ENCODE measurements at regions not wholly inside any gene's neighbourhood (a gene's known extent, or its start where the extent isn't known, plus 50 kb on each side); places are given as distances from the start of the nearest gene placed in this dataset.
"Not testable (repeated sequence)": the region's sequence is repeated elsewhere in the genome, so short reads cannot be mapped to it uniquely, and the experiment has no call there.

DNA sequence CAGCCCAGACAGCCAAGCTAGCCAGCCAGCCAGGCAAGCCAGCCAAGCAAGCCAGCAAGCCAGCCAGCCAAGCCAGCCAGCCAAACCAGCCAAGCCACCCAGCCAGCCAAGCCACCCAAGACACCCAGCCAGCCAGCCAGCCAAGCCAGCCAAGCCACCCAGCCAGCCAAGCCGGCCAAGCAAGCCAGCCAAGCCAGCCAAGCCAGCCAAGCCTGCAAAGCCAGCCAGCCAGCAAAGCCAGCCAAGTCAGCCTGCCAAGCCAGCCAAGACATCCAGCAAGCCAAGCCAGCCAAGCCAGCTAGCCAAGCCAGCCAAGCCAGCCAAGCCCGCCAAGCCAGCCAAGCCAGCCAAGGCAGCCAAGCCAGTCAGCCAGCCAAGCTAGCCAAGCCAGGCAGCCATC is 1606.2 kb downstream of the RPIA start:
- POLR2A ChIA-PET; H3K27me3 ChIP-seq (ENCODE audit: control insufficient read depth in 1 of 2, insufficient read depth in 2 of 2, low read length in 2 of 2); H3K36me3 ChIP-seq (ENCODE audit: insufficient read depth, low read length); DNase-seq; ATAC-seq (ENCODE audit: poor library complexity); H3K27me3 Mint-ChIP-seq; H3K9me3 Mint-ChIP-seq; H3K4me3 ChIP-seq (ENCODE audit: low read length); H3K4me3 Mint-ChIP-seq; intact Hi-C loops (cut with DNase I, micrococcal nuclease); H3K27ac ChIP-seq (ENCODE audit: low read depth in 1 of 2, low read length in 2 of 2); H3K4me1 Mint-ChIP-seq (ENCODE audit: low read depth); H3K27ac Mint-ChIP-seq; H3K36me3 Mint-ChIP-seq (ENCODE audit: low read depth); CTCF ChIA-PET; H3K4me1 ChIP-seq (ENCODE audit: insufficient read depth, low read length): not testable (repeated sequence)
- H3K9me3 ChIP-seq (ENCODE audit: control insufficient read depth in 1 of 2, insufficient read depth in 1 of 2, low read length in 2 of 2), result peaks cover 0 to 41% of the 10 kb centered on the region in 2 experiments

DNA sequence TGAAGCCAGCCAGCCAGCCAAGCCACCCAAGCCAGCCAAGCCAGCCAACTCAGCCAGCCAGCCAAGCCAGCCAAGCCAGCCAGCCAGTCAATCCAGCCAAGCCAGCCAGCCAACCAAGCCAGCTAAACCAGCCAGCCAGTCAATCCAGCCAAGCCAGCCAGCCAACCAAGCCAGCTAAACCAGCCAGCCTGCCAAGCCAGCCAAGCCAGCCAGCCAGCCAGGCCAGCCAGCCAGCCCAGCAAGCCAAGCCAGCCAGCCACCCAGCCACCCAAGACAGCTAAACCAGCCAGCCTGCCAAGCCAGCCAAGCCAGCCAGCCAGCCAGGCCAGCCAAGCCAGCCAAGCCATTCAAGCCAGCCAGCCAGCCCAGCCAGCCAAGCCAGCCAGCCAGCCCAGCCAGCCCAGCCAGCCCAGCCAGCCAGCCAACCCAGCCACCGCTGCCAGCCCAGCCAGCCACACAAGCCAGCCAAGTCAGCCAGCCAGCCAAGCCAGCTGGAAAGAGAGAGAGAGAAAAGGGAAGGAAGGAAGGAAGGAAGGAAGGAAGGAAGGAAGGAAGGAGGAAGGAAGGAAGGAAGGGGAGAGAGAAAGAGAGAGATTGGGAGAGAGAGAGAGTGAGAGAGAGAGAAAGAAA is 1606.8 kb downstream of the RPIA start:
- H3K36me3 Mint-ChIP-seq (ENCODE audit: low read depth); intact Hi-C loops (cut with DNase I, micrococcal nuclease); H3K27me3 ChIP-seq (ENCODE audit: control insufficient read depth in 1 of 2, insufficient read depth in 2 of 2, low read length in 2 of 2); H3K27me3 Mint-ChIP-seq; H3K4me1 ChIP-seq (ENCODE audit: insufficient read depth, low read length); H3K4me3 ChIP-seq (ENCODE audit: low read length); POLR2A ChIA-PET; H3K4me3 Mint-ChIP-seq; ATAC-seq (ENCODE audit: poor library complexity); H3K27ac ChIP-seq (ENCODE audit: low read depth in 1 of 2, low read length in 2 of 2); DNase-seq; H3K27ac Mint-ChIP-seq; H3K9me3 Mint-ChIP-seq; H3K4me1 Mint-ChIP-seq (ENCODE audit: low read depth); H3K36me3 ChIP-seq (ENCODE audit: insufficient read depth, low read length); CTCF ChIA-PET: not testable (repeated sequence)
- H3K9me3 ChIP-seq (ENCODE audit: control insufficient read depth in 1 of 2, insufficient read depth in 1 of 2, low read length in 2 of 2), result peaks cover 0 to 38% of the 10 kb centered on the region in 2 experiments

DNA sequence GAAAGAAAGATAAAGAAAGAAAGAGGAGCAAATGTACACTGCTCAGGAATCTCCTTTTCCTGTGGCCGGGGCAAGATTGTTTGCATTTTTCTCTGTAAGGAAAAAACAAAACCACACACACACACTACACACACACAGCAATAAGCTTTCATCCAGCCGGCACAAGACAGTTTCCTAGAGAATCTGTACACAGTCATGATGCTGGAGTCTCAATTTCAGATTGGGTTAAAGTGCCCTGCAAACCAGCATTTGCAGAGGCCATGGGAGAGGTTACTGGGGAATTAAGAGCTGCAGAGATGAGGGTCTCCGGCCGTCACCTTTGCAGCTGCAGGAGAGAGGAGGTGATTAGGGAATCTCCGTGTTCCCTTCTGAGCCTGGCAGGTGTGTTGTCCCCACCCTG is 1607.5 kb downstream of the RPIA start:
- H3K36me3 Mint-ChIP-seq (ENCODE audit: low read depth); H3K4me3 Mint-ChIP-seq; H3K27me3 ChIP-seq (ENCODE audit: control insufficient read depth in 1 of 2, insufficient read depth in 2 of 2, low read length in 2 of 2); POLR2A ChIA-PET; H3K36me3 ChIP-seq (ENCODE audit: insufficient read depth, low read length); H3K4me1 ChIP-seq (ENCODE audit: insufficient read depth, low read length); H3K4me1 Mint-ChIP-seq (ENCODE audit: low read depth); DNase-seq; CTCF ChIA-PET; H3K27me3 Mint-ChIP-seq; intact Hi-C loops (cut with DNase I, micrococcal nuclease); H3K4me3 ChIP-seq (ENCODE audit: low read length); H3K27ac ChIP-seq (ENCODE audit: low read depth in 1 of 2, low read length in 2 of 2); H3K9me3 Mint-ChIP-seq; H3K27ac Mint-ChIP-seq; ATAC-seq (ENCODE audit: poor library complexity): not testable (repeated sequence)
- peaks cover 0 to 31% of the 10 kb centered on the region in 2 experiments for H3K9me3 ChIP-seq (ENCODE audit: control insufficient read depth in 1 of 2, insufficient read depth in 1 of 2, low read length in 2 of 2)

- not testable (repeated sequence) for ATAC-seq (ENCODE audit: poor library complexity); H3K4me1 ChIP-seq (ENCODE audit: insufficient read depth, low read length)
These were observed 1631.5 kb downstream of the RPIA start for GRCh38 chr2:90322982-90323381.

DNA sequence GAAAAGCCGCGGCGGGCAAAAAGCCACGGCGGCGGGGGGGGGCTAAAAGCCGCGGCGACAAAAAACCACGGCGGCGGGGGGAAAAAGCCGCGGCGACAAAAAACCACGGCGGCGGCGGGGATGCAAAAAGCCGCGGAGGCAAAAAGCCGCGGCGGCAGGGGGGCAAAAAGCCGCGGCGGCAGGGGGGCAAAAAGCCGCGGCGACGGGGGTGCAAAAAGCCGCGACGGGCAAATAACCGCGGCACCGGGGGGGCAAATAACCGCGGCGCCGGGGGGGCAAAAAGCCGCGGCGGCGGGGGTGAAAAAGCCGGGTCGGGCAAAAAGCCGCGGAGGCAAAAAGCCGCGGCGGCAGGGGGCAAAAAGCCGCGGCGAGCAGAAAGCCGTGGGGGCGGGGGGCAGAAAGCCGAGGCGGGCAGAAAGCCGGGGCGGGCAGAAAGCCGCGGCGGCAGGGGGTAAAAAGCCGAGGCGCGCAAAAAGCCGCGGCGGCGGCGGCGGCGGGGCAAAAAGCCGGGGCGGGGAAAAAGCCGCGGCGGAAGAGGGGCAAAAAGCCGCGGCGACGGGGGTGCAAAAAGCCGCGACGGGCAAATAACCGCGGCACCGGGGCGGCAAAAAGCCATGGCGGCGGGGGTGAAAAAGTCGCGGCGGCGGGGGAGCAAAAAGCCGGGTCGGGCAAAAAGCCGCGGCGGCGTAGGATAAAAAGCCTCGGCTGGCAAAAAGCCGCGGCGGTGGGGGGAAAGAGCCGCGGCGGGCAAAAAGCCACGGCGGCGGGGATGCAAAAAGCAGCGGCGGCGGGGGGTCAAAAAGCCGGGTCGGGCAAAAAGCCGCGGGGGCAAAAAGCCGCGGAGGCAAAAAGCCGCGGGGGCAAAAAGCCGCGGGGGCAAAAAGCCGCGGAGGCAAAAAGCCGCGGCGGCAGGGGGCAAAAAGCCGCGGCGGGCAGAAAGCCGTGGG is 1632.4 kb downstream of the RPIA start:
- H3K4me1 Mint-ChIP-seq (ENCODE audit: low read depth); CTCF ChIA-PET; H3K9me3 ChIP-seq (ENCODE audit: control insufficient read depth in 1 of 2, insufficient read depth in 1 of 2, low read length in 2 of 2); intact Hi-C loops (cut with DNase I, micrococcal nuclease); POLR2A ChIA-PET; H3K27ac ChIP-seq (ENCODE audit: low read depth in 1 of 2, low read length in 2 of 2); H3K4me1 ChIP-seq (ENCODE audit: insufficient read depth, low read length); H3K9me3 Mint-ChIP-seq; H3K27ac Mint-ChIP-seq; ATAC-seq (ENCODE audit: poor library complexity); H3K36me3 ChIP-seq (ENCODE audit: insufficient read depth, low read length); H3K36me3 Mint-ChIP-seq (ENCODE audit: low read depth); H3K27me3 ChIP-seq (ENCODE audit: control insufficient read depth in 1 of 2, insufficient read depth in 2 of 2, low read length in 2 of 2): not testable (repeated sequence)
- Mint-ChIP-seq H3K4me3 (peak overlapping the region; percentile 60), H3K27me3 (peaks cover 10% of the 10 kb centered on the region)
- peak in 4 of 14 experiments; percentile 2 to 26 (median 20) for DNase-seq
- peak overlapping the region; percentile 28 for H3K4me3 ChIP-seq (ENCODE audit: low read length)

More at GRCh38 chr2:90322982-90323381, 1631.5 kb downstream of the RPIA start:
- H3K36me3 ChIP-seq (ENCODE audit: insufficient read depth, low read length); POLR2A ChIA-PET; H3K4me3 ChIP-seq (ENCODE audit: low read length); CTCF ChIA-PET; intact Hi-C loops (cut with DNase I, micrococcal nuclease); H3K27me3 ChIP-seq (ENCODE audit: control insufficient read depth in 1 of 2, insufficient read depth in 2 of 2, low read length in 2 of 2); H3K27ac ChIP-seq (ENCODE audit: low read depth in 1 of 2, low read length in 2 of 2); H3K9me3 Mint-ChIP-seq; H3K27ac Mint-ChIP-seq; H3K36me3 Mint-ChIP-seq (ENCODE audit: low read depth); H3K4me1 Mint-ChIP-seq (ENCODE audit: low read depth); H3K9me3 ChIP-seq (ENCODE audit: control insufficient read depth in 1 of 2, insufficient read depth in 1 of 2, low read length in 2 of 2): not testable (repeated sequence)
- Mint-ChIP-seq H3K4me3 (peak overlapping the region; percentile 88), H3K27me3 (peaks cover 10% of the 10 kb centered on the region)
- peak in 1 of 14 experiments; percentile 3 for DNase-seq

DNA sequence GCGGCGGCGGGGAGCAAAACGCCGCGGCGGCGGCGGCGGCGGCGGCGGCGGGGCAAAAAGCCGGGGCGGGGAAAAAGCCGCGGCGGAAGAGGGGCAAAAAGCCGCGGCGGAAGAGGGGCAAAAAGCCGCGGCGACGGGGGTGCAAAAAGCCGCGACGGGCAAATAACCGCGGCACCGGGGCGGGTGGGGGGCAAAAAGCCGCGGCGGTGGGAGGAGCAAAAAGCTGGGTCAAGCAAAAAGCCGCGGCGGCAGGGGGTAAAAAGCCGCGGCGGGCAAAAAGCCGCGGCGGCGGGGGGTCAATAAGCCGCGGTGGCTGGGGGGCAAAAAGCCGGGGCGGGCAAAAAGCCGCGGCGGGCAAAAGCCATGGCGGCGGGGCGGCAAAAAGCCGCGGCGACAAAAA is 1633.2 kb downstream of the RPIA start:
- H3K27ac ChIP-seq (ENCODE audit: low read depth in 1 of 2, low read length in 2 of 2); H3K4me3 Mint-ChIP-seq; H3K27ac Mint-ChIP-seq; ATAC-seq (ENCODE audit: poor library complexity); H3K4me1 Mint-ChIP-seq (ENCODE audit: low read depth); H3K27me3 ChIP-seq (ENCODE audit: control insufficient read depth in 1 of 2, insufficient read depth in 2 of 2, low read length in 2 of 2); POLR2A ChIA-PET; H3K4me3 ChIP-seq (ENCODE audit: low read length); H3K4me1 ChIP-seq (ENCODE audit: insufficient read depth, low read length); intact Hi-C loops (cut with DNase I, micrococcal nuclease); DNase-seq; CTCF ChIA-PET; H3K9me3 Mint-ChIP-seq; H3K36me3 Mint-ChIP-seq (ENCODE audit: low read depth); H3K9me3 ChIP-seq (ENCODE audit: control insufficient read depth in 1 of 2, insufficient read depth in 1 of 2, low read length in 2 of 2); H3K36me3 ChIP-seq (ENCODE audit: insufficient read depth, low read length): not testable (repeated sequence)
- H3K27me3 Mint-ChIP-seq, result peaks cover 10% of the 10 kb centered on the region

DNA sequence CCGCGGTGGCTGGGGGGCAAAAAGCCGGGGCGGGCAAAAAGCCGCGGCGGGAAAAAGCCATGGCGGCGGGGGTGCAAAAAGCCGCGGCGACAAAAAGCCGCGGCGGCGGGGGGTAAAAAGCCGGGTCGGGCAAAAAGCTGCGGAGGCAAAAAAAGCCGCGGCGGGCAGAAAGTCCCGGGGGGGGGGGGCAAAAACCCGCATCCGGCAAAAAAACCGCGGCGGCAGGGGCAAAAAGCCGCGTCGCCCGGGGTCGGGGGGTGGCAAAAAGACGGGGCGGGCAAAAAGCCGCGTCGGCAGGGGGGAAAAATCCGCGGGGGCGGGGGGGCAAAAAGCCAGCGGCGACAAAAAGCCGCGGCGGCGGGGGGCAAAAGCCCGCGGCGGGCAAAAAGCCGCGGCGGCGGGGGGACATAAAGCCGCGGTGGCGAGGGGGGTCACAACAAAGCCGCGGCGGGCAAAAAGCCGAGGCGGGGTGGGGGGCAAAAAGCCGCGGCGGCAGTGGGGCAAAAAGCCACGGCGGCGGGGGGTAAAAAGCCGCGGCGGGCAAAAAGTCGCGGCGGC is 1634.4 kb downstream of the RPIA start:
- CTCF ChIA-PET; intact Hi-C loops (cut with DNase I, micrococcal nuclease); H3K4me3 ChIP-seq (ENCODE audit: low read length); H3K4me3 Mint-ChIP-seq; H3K27ac Mint-ChIP-seq; H3K36me3 ChIP-seq (ENCODE audit: insufficient read depth, low read length); H3K27ac ChIP-seq (ENCODE audit: low read depth in 1 of 2, low read length in 2 of 2); H3K36me3 Mint-ChIP-seq (ENCODE audit: low read depth); H3K4me1 Mint-ChIP-seq (ENCODE audit: low read depth); POLR2A ChIA-PET; H3K27me3 ChIP-seq (ENCODE audit: control insufficient read depth in 1 of 2, insufficient read depth in 2 of 2, low read length in 2 of 2); H3K9me3 ChIP-seq (ENCODE audit: control insufficient read depth in 1 of 2, insufficient read depth in 1 of 2, low read length in 2 of 2); H3K9me3 Mint-ChIP-seq; H3K4me1 ChIP-seq (ENCODE audit: insufficient read depth, low read length); ATAC-seq (ENCODE audit: poor library complexity): not testable (repeated sequence)
- H3K27me3 Mint-ChIP-seq, result peaks cover 10% of the 10 kb centered on the region
- DNase-seq, result peak in 3 of 14 experiments; percentile 3 to 18 (median 18)
